ENCODE measurements at regions not wholly inside any gene's neighbourhood (a gene's known extent, or its start where the extent isn't known, plus 50 kb on each side); places are given as distances from the start of the nearest gene placed in this dataset.

DNA sequence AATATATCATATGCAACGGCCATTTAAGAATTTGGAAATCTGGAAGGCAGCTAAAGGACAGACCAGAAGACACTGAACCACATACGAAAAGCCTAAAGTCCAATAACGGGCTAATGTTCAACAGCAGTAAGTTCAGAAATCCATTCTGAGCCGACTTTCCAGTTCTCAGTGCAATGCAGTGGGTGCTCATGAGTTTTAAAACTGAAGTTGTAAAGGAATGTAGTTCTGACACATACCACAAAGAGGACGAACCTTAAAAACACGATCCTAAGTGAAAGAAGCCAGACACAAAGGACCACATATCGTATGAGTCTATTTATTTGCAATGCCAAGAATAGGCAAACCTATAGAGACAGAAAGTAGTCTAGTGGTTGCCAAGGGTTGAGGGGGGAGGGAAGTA lies 278.3 kb upstream of the ZFHX3 start:
- no peaks in the 10 kb centered on the region for H3K4me1 ChIP-seq
- H3K36me3 ChIP-seq = no peaks in the 10 kb centered on the region
- no peak overlapping the region for H3K4me3 ChIP-seq
- H3K27me3 ChIP-seq = no peaks in the 10 kb centered on the region
- no peak overlapping the region for H3K27ac ChIP-seq
- TF ChIP-seq, protein P1, sequence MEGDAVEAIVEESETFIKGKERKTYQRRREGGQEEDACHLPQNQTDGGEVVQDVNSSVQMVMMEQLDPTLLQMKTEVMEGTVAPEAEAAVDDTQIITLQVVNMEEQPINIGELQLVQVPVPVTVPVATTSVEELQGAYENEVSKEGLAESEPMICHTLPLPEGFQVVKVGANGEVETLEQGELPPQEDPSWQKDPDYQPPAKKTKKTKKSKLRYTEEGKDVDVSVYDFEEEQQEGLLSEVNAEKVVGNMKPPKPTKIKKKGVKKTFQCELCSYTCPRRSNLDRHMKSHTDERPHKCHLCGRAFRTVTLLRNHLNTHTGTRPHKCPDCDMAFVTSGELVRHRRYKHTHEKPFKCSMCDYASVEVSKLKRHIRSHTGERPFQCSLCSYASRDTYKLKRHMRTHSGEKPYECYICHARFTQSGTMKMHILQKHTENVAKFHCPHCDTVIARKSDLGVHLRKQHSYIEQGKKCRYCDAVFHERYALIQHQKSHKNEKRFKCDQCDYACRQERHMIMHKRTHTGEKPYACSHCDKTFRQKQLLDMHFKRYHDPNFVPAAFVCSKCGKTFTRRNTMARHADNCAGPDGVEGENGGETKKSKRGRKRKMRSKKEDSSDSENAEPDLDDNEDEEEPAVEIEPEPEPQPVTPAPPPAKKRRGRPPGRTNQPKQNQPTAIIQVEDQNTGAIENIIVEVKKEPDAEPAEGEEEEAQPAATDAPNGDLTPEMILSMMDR (IDR thresholded peaks at IDR 0.05) = no peak
- H3K9me3 ChIP-seq = no peaks in the 10 kb centered on the region
- DNase-seq (ENCODE audit: low spot score) = no peak

DNA sequence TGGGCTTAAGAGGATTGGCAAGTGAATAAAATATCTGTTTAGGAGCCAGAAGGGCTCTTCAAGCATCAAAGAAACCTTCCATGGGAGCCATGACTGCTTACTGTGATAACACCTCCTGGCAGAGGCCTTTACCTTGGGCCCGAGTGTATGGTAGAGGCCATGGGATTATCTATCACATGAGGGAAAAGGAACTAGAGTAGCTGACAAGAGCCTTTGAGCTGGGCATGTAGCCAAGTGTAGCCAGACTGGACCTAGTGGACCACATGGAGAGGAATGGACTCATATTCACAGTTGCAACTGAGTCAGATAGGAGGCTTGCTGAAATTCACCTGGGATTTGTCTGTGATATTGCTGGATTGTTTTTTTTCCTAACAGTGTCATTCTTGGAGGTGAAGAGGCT lies 276.0 kb upstream of the ZFHX3 start:
- Histone ChIP-seq H3K4me3 (no peak overlapping the region), H3K9me3 (no peaks in the 10 kb centered on the region), H3K27ac (no peak overlapping the region), H3K27me3 (no peaks in the 10 kb centered on the region), H3K36me3 (no peaks in the 10 kb centered on the region), H3K4me1 (no peaks in the 10 kb centered on the region)
- TF ChIP-seq, protein P1 (IDR thresholded peaks at IDR 0.05) = no peak
- no peak for DNase-seq (ENCODE audit: low spot score)

DNA sequence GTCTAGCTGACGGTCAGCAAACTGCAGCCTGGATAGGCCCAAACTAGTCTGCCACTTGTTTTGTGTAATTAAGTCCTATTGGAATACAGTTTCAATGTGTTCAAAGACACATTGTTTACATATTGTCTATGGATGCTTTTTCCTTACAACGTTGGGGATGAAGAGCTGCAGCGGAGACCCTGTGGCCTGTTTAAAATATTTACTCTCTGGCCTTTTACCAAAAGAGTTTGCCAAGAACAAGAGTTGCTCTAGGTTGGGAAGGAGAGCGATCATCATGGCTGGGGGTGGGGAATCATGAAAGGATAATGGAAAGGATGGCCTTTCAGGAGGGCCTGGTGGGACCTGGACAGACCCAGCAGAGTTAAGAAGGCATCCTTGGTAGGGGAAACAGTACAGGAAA lies 274.9 kb upstream of the ZFHX3 start:
- Histone ChIP-seq H3K9me3 (no peaks in the 10 kb centered on the region), H3K4me1 (no peaks in the 10 kb centered on the region), H3K27me3 (no peaks in the 10 kb centered on the region), H3K27ac (no peak overlapping the region), H3K4me3 (no peak overlapping the region), H3K36me3 (no peaks in the 10 kb centered on the region)
- TF ChIP-seq, protein P1 (IDR thresholded peaks at IDR 0.05) = no peak
- no peak for DNase-seq (ENCODE audit: low spot score)

DNA sequence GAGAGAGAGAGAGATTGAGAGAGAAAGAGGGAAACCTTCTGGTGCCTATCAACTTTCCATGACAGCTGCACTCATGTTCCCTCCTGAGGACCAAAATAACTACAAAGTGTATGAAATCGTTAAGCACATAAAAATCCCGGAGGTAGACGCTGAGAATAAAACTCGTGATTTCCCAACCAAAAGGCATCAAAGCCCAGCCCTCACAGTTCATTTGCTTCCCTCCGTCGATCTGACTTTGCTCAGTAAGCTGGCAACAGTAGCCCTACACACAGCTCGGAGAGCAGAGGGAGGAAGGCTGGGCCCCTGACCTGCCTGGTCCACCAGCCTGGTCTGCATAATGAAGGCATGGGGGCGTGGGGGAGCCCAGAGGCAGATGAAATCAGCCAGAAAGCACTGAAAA lies 273.9 kb upstream of the ZFHX3 start:
- H3K27ac ChIP-seq = no peak overlapping the region
- no peaks in the 10 kb centered on the region for H3K4me1 ChIP-seq
- TF ChIP-seq, protein P1 (IDR thresholded peaks at IDR 0.05) = no peak
- no peaks in the 10 kb centered on the region for H3K27me3 ChIP-seq
- H3K9me3 ChIP-seq = no peaks in the 10 kb centered on the region
- H3K4me3 ChIP-seq = no peak overlapping the region
- H3K36me3 ChIP-seq = no peaks in the 10 kb centered on the region
- DNase-seq (ENCODE audit: low spot score) = no peak

DNA sequence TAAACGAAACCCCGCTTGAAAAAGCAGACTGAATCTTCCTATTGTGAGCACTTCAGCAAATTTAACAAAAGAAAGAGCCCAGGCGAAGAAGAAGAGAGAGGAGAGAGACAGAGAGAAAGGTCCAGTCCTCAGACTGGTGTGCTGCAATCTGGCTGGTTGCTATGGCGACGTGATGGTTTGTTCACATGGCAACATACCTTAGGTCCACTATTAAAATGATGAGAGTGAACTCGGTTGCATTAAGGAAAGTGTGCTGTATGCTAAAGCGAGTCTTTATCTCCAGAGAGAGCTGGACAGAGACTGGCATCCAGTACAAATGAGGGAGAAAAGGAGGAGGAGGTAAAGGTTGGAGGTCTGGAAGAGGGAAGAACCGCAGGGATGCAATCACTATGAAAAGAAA lies 271.8 kb upstream of the ZFHX3 start:
- DNase-seq (ENCODE audit: low spot score) = no peak
- TF ChIP-seq, protein P1 (IDR thresholded peaks at IDR 0.05) = no peak
- H3K4me1 ChIP-seq = no peaks in the 10 kb centered on the region
- no peaks in the 10 kb centered on the region for H3K36me3 ChIP-seq
- no peak overlapping the region for H3K4me3 ChIP-seq
- H3K27ac ChIP-seq = no peak overlapping the region
- H3K9me3 ChIP-seq = no peaks in the 10 kb centered on the region
- no peaks in the 10 kb centered on the region for H3K27me3 ChIP-seq

DNA sequence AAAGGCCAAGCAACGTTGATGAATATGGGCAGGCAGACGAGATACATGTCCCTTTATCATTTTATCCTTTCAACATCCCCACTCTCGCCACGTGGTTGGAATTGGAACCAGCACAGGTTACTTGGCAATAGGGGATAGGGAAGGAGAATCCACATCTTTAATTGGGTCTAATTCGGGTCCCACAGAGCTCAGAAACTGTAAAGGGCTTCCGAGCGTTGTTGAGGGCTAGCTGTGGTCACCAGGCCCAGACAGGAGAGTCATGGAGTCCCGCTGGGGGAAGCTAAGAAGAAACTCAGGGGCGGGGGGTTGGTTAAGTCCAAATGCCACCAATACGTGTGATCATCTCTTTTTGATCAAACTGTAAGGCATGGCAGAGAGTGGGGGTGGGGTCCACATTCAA lies 271.3 kb upstream of the ZFHX3 start:
- no peak for DNase-seq (ENCODE audit: low spot score)
- no peak overlapping the region for H3K4me3 ChIP-seq
- H3K27me3 ChIP-seq = no peaks in the 10 kb centered on the region
- H3K36me3 ChIP-seq = no peaks in the 10 kb centered on the region
- no peaks in the 10 kb centered on the region for H3K4me1 ChIP-seq
- TF ChIP-seq, protein P1 (IDR thresholded peaks at IDR 0.05) = no peak
- H3K9me3 ChIP-seq = no peaks in the 10 kb centered on the region
- H3K27ac ChIP-seq = no peak overlapping the region
